T-cell (primary cell): ENCODE measurements at regions not wholly inside any gene's neighbourhood (a gene's known extent, or its start where the extent isn't known, plus 50 kb on each side); places are given as distances from the start of the nearest gene placed in this dataset.

Experiments used
- ATAC-seq, 4 experiments: fragments of 200-7000 bp in 3 of 4; fragments of 150-1000 bp in 1 of 4; cut with Tn5 transposase; replicated peaks in 1 of 4; 1 replicate in 3 of 4; 2 replicates in 1 of 4; pipeline ENCODE4 v1.10.0; 2021; ENCODE audit warnings: moderate library complexity in 3 of 4, mild to moderate bottlenecking in 2 of 4, moderate number of reproducible peaks in 1 of 4
- CTCF ChIA-PET, 2 donors: fragments of 300-600 bp; sonication (Branson Sonifier 250); formaldehyde crosslinking; loops; one replicate each; lab custom pipeline; 2022; ENCODE audit warnings: antibody characterized with exemption in 2 of 2; lab: Charles Lee
- POLR2A ChIA-PET, 2 donors: fragments of 300-600 bp; sonication (Branson Sonifier 250); formaldehyde crosslinking; loops; one replicate each; lab custom pipeline; 2022; ENCODE audit warnings: antibody characterized with exemption in 2 of 2; lab: Charles Lee
- DNase-seq, 35 experiments: peaks; one replicate each; pipeline versions ENCODE4 v3.0.0 to v3.0.0-alpha.2; 2013 to 2023
- H3K27ac ChIP-seq: one replicate; pipeline ENCODE4 v1.5.1; 2013; ENCODE audit warnings: low read length
- H3K27me3 ChIP-seq, 2 experiments: replicated peaks in 1 of 2; 1 replicate in 1 of 2; 2 replicates in 1 of 2; pipeline versions ENCODE4 v1.6.1 to v1.7.0; 2013; ENCODE audit warnings: low read length in 1 of 2, mixed read lengths in 1 of 2; ENCODE audit not compliant: control insufficient read depth in 2 of 2, insufficient read depth in 2 of 2; ENCODE audit errors: extremely low read depth in 1 of 2
- H3K36me3 ChIP-seq, 2 donors: 1 replicate in 1 of 2; 2 replicates in 1 of 2; pipeline versions ENCODE4 v1.6.1 to v1.7.0; 2013; ENCODE audit warnings: low read length in 1 of 2; ENCODE audit not compliant: control insufficient read depth in 2 of 2, insufficient read depth in 1 of 2; ENCODE audit errors: extremely low read depth in 1 of 2
- H3K4me1 ChIP-seq, 2 experiments: 1 replicate in 1 of 2; 2 replicates in 1 of 2; pipeline versions ENCODE4 v1.6.1 to v1.7.0; 2013; ENCODE audit warnings: low read length in 2 of 2, mixed read lengths in 1 of 2; ENCODE audit not compliant: insufficient read depth in 2 of 2, control insufficient read depth in 1 of 2; ENCODE audit errors: extremely low read depth in 1 of 2
- H3K4me3 ChIP-seq, 2 donors: 1 replicate in 1 of 2; 2 replicates in 1 of 2; pipeline versions ENCODE4 v1.5.1 to v1.7.0; 2013; ENCODE audit warnings: mild to moderate bottlenecking in 2 of 2, low read length in 1 of 2, moderate library complexity in 1 of 2; ENCODE audit not compliant: control insufficient read depth in 1 of 2; ENCODE audit errors: extremely low read depth in 1 of 2
- H3K9me3 ChIP-seq: 2 replicates; pipeline ENCODE4 v1.7.0; 2013
- H3K27ac Mint-ChIP-seq, 2 donors: one replicate each; pipeline ENCODE4 v1.8.0; 2020 to 2021; ENCODE audit warnings: mild to moderate bottlenecking in 2 of 2, mixed read lengths in 2 of 2
- H3K27me3 Mint-ChIP-seq, 2 donors: one replicate each; pipeline ENCODE4 v1.8.0; 2021 to 2022; ENCODE audit warnings: mixed read lengths in 2 of 2
- H3K36me3 Mint-ChIP-seq: one replicate; pipeline ENCODE4 v1.8.0; 2021; ENCODE audit warnings: mixed read lengths
- H3K4me1 Mint-ChIP-seq, 3 donors: one replicate each; pipeline ENCODE4 v1.8.0; 2020 to 2022; ENCODE audit warnings: mixed read lengths in 3 of 3, mild to moderate bottlenecking in 1 of 3
- H3K4me3 Mint-ChIP-seq, 3 donors: one replicate each; pipeline ENCODE4 v1.8.0; 2020 to 2022; ENCODE audit warnings: mild to moderate bottlenecking in 3 of 3, mixed read lengths in 3 of 3, moderate library complexity in 3 of 3
- H3K9me3 Mint-ChIP-seq, 3 donors: one replicate each; pipeline ENCODE4 v1.8.0; 2020 to 2022; ENCODE audit warnings: mixed read lengths in 3 of 3
- WGBS: methylation state at CpG from one replicate; pipeline ENCODE4 v1.1.5; 2013; ENCODE audit warnings: missing lambda C conversion rate; ENCODE audit not compliant: insufficient coverage; 5-methylcytosine and 5-hydroxymethylcytosine counted together

GRCh38 chr1:222941425-222941824 is 126.6 kb downstream of the DISP1 start:
- ATAC-seq (no peak), DNase-seq (no peak)
- Mint-ChIP-seq H3K4me1 (no peaks in the 10 kb centered on the region), H3K4me3 (no peak overlapping the region), H3K27ac (no peak overlapping the region), H3K36me3 (peaks cover 28% of the 10 kb centered on the region), H3K9me3 (no peaks in the 10 kb centered on the region), H3K27me3 (no peaks in the 10 kb centered on the region)
- no peak overlapping the region for H3K4me3 ChIP-seq
- H3K36me3 ChIP-seq: peaks cover 0 to 4% of the 10 kb centered on the region in 2 donors
- H3K4me1 ChIP-seq: no peaks in the 10 kb centered on the region
- no peaks in the 10 kb centered on the region for H3K27me3 ChIP-seq
- CTCF ChIA-PET: no interaction called here
- POLR2A ChIA-PET: no interaction called here
- H3K27ac ChIP-seq: no peak overlapping the region
- 100% methylated on average over 1 of the region's 1 CpG for WGBS
- no peaks in the 10 kb centered on the region for H3K9me3 ChIP-seq

GRCh38 chr1:222946436-222946835 is 131.6 kb downstream of the DISP1 start:
- Histone ChIP-seq H3K27ac (no peak overlapping the region), H3K27me3 (no peaks in the 10 kb centered on the region), H3K36me3 (peaks cover 0 to 4% of the 10 kb centered on the region in 2 donors), H3K9me3 (no peaks in the 10 kb centered on the region), H3K4me3 (no peak overlapping the region), H3K4me1 (no peaks in the 10 kb centered on the region)
- no peaks in the 10 kb centered on the region for H3K4me1 Mint-ChIP-seq
- ChIA-PET CTCF (interaction anchor here in 1 of 2 donors (0.7 kb wide), 1 partner anchor 613 kb away, joined by 5 read pairs; no protein-coding TSS in a partner anchor), POLR2A (interaction anchor here in 1 of 2 donors (0.7 kb wide), 1 partner anchor 833 kb away, joined by 10 read pairs; no protein-coding TSS in a partner anchor)
- DNase-seq (no peak), ATAC-seq (no peak)
- no peak overlapping the region for H3K27ac Mint-ChIP-seq
- H3K4me3 Mint-ChIP-seq: no peak overlapping the region
- no peaks in the 10 kb centered on the region for H3K27me3 Mint-ChIP-seq
- peaks cover 45% of the 10 kb centered on the region for H3K36me3 Mint-ChIP-seq
- whole genome bisulfite sequencing: no CpG with 5 or more reads among the region's 1 CpG
- H3K9me3 Mint-ChIP-seq: no peaks in the 10 kb centered on the region

- peaks cover 0 to under 1% of the 10 kb centered on the region in 2 donors for H3K36me3 ChIP-seq
- POLR2A ChIA-PET: no interaction called here
- no peaks in the 10 kb centered on the region for H3K9me3 Mint-ChIP-seq
- no peak for ATAC-seq
- no peak overlapping the region for H3K4me3 Mint-ChIP-seq
- WGBS: no CpG with 5 or more reads among the region's 2 CpGs
- no peak overlapping the region for H3K27ac ChIP-seq
- no peak for DNase-seq
- no peaks in the 10 kb centered on the region for H3K27me3 Mint-ChIP-seq
- no peaks in the 10 kb centered on the region for H3K9me3 ChIP-seq
- H3K27ac Mint-ChIP-seq: no peak overlapping the region
- CTCF ChIA-PET: no interaction called here
- H3K27me3 ChIP-seq: no peaks in the 10 kb centered on the region
- H3K4me3 ChIP-seq: no peak overlapping the region
- no peaks in the 10 kb centered on the region for H3K4me1 Mint-ChIP-seq
- H3K36me3 Mint-ChIP-seq: peaks cover 36% of the 10 kb centered on the region
- H3K4me1 ChIP-seq: no peaks in the 10 kb centered on the region
These were observed 133.2 kb downstream of the DISP1 start for GRCh38 chr1:222948079-222948478.

- no CpG with 5 or more reads among the region's 3 CpGs for WGBS
- Histone ChIP-seq H3K9me3 (no peaks in the 10 kb centered on the region), H3K27me3 (no peaks in the 10 kb centered on the region), H3K27ac (no peak overlapping the region), H3K4me3 (no peak overlapping the region), H3K36me3 (no peaks in the 10 kb centered on the region), H3K4me1 (no peaks in the 10 kb centered on the region)
- DNase-seq (no peak), ATAC-seq (no peak)
- Mint-ChIP-seq H3K27me3 (no peaks in the 10 kb centered on the region), H3K9me3 (no peaks in the 10 kb centered on the region), H3K36me3 (peaks cover 33% of the 10 kb centered on the region), H3K4me1 (no peaks in the 10 kb centered on the region), H3K4me3 (no peak overlapping the region), H3K27ac (no peak overlapping the region)
- ChIA-PET POLR2A (no interaction called here), CTCF (no interaction called here)
These were observed 136.1 kb downstream of the DISP1 start for GRCh38 chr1:222950892-222951291.

- ATAC-seq (no peak), DNase-seq (no peak)
- Histone ChIP-seq H3K36me3 (no peaks in the 10 kb centered on the region), H3K4me3 (no peak overlapping the region), H3K4me1 (no peaks in the 10 kb centered on the region), H3K27ac (no peak overlapping the region), H3K9me3 (no peaks in the 10 kb centered on the region), H3K27me3 (no peaks in the 10 kb centered on the region)
- peaks cover 24% of the 10 kb centered on the region for H3K36me3 Mint-ChIP-seq
- WGBS: no CpG with 5 or more reads among the region's 1 CpG
- H3K4me1 Mint-ChIP-seq: no peaks in the 10 kb centered on the region
- no peak overlapping the region for H3K27ac Mint-ChIP-seq
- ChIA-PET CTCF (no interaction called here), POLR2A (no interaction called here)
- no peak overlapping the region for H3K4me3 Mint-ChIP-seq
- H3K9me3 Mint-ChIP-seq: no peaks in the 10 kb centered on the region
- H3K27me3 Mint-ChIP-seq: no peaks in the 10 kb centered on the region
These were observed 138.7 kb downstream of the DISP1 start for GRCh38 chr1:222953585-222953984.

- ChIA-PET CTCF (no interaction called here), POLR2A (no interaction called here)
- no peak overlapping the region for H3K27ac ChIP-seq
- H3K27ac Mint-ChIP-seq: no peak overlapping the region
- H3K27me3 ChIP-seq: no peaks in the 10 kb centered on the region
- no peaks in the 10 kb centered on the region for H3K4me1 ChIP-seq
- no peaks in the 10 kb centered on the region for H3K27me3 Mint-ChIP-seq
- peaks cover 0 to 2% (median 0%) of the 10 kb centered on the region in 3 donors for H3K9me3 Mint-ChIP-seq
- H3K4me3 ChIP-seq: no peak overlapping the region
- DNase-seq (no peak), ATAC-seq (no peak)
- WGBS: no CpG with 5 or more reads among the region's 2 CpGs
- H3K9me3 ChIP-seq: no peaks in the 10 kb centered on the region
- H3K4me3 Mint-ChIP-seq: no peak overlapping the region
- peaks cover 30% of the 10 kb centered on the region for H3K36me3 Mint-ChIP-seq
- no peaks in the 10 kb centered on the region for H3K36me3 ChIP-seq
- H3K4me1 Mint-ChIP-seq: no peaks in the 10 kb centered on the region
These were observed 141.1 kb downstream of the DISP1 start for GRCh38 chr1:222955964-222956363.

- ATAC-seq (no peak), DNase-seq (no peak)
- H3K36me3 ChIP-seq: no peaks in the 10 kb centered on the region
- no peaks in the 10 kb centered on the region for H3K9me3 ChIP-seq
- no peaks in the 10 kb centered on the region for H3K27me3 ChIP-seq
- Mint-ChIP-seq H3K27ac (no peak overlapping the region), H3K27me3 (no peaks in the 10 kb centered on the region), H3K9me3 (peaks cover 0 to 2% (median 0%) of the 10 kb centered on the region in 3 donors), H3K4me3 (no peak overlapping the region), H3K4me1 (no peaks in the 10 kb centered on the region), H3K36me3 (peaks cover 27% of the 10 kb centered on the region)
- no peak overlapping the region for H3K27ac ChIP-seq
- H3K4me1 ChIP-seq: no peaks in the 10 kb centered on the region
- POLR2A ChIA-PET: no interaction called here
- no peak overlapping the region for H3K4me3 ChIP-seq
- CTCF ChIA-PET: no interaction called here
These were observed 141.8 kb downstream of the DISP1 start for GRCh38 chr1:222956601-222957000.
